ENCODE measurements at regions not wholly inside any gene's neighbourhood (a gene's known extent, or its start where the extent isn't known, plus 50 kb on each side); places are given as distances from the start of the nearest gene placed in this dataset.

GRCh38 chr14:106094654-106095189, 568.3 kb downstream of the TMEM121 start:
- no peaks in the 10 kb centered on the region for H4K20me1 ChIP-seq (ENCODE audit: control insufficient read depth, insufficient read depth, low read length, poor library complexity, severe bottlenecking)
- no peak overlapping the region for H3K9ac ChIP-seq (ENCODE audit: low read length)
- H3K4me1 ChIP-seq (ENCODE audit: control insufficient read depth in 2 of 2, insufficient read depth in 2 of 2, low read length in 2 of 2) = no peaks in the 10 kb centered on the region
- peaks cover 0 to 4% (median 0%) of the 10 kb centered on the region in 3 donors for H3K9me3 ChIP-seq (ENCODE audit: control extremely low read depth in 1 of 3, control insufficient read depth in 2 of 3, insufficient read depth in 1 of 3, low read length in 2 of 3)
- Mint-ChIP-seq H3K4me3 (no peak overlapping the region), H3K27ac (no peak overlapping the region), H3K4me1 (no peaks in the 10 kb centered on the region), H3K27me3 (no peaks in the 10 kb centered on the region), H3K9me3 (ENCODE audit: insufficient read depth) (no peaks in the 10 kb centered on the region)
- H2AFZ ChIP-seq (ENCODE audit: insufficient read depth, low read depth, low read length, poor library complexity, severe bottlenecking) = no peak overlapping the region
- H3K79me2 ChIP-seq (ENCODE audit: control insufficient read depth, insufficient read depth, low read length) = no peaks in the 10 kb centered on the region
- H3K4me3 ChIP-seq (ENCODE audit: control extremely low read depth in 1 of 5, extremely low read depth in 1 of 5, insufficient read depth in 1 of 5, low read depth in 2 of 5, low read length in 4 of 5) = no peak overlapping the region
- no peak overlapping the region for H3K27ac ChIP-seq (ENCODE audit: low read length in 2 of 2)
- ATAC-seq (ENCODE audit: low read depth) (peak; percentile 36), DNase-seq (peak; percentile 77)
- WGBS (ENCODE audit: insufficient coverage) = 31% methylated on average over 3 of the region's 11 CpGs
- no peaks in the 10 kb centered on the region for H3K36me3 ChIP-seq (replicated peaks in 1 of 2; ENCODE audit: control extremely low read depth in 1 of 2, control insufficient read depth in 1 of 2, extremely low read depth in 1 of 2, insufficient read depth in 2 of 2, low read length in 1 of 2)
- intact Hi-C loops (cut with micrococcal nuclease) = no loop called here
- TF ChIP-seq CTCF (IDR thresholded peaks at IDR 0.05) (peak; percentile 61), EZH2 (IDR thresholded peaks at IDR 0.05; ENCODE audit: borderline replicate concordance, insufficient read depth, low read depth, low read length, poor library complexity, severe bottlenecking) (no peak)
- H3K4me2 ChIP-seq (replicated peaks; ENCODE audit: low read depth, low read length, poor library complexity, severe bottlenecking) = no peak overlapping the region
- ChIA-PET POLR2A (no interaction called here), CTCF (no interaction called here)
- H3K27me3 ChIP-seq (replicated peaks in 1 of 4; ENCODE audit: control extremely low read depth in 1 of 4, control insufficient read depth in 3 of 4, insufficient read depth in 4 of 4, low read length in 3 of 4) = no peaks in the 10 kb centered on the region

- Histone ChIP-seq H2AFZ (ENCODE audit: insufficient read depth, low read depth, low read length, poor library complexity, severe bottlenecking) (no peak overlapping the region), H3K27me3 (replicated peaks in 1 of 4; ENCODE audit: control extremely low read depth in 1 of 4, control insufficient read depth in 3 of 4, insufficient read depth in 4 of 4, low read length in 3 of 4) (no peaks in the 10 kb centered on the region), H3K27ac (ENCODE audit: low read length in 2 of 2) (no peak overlapping the region), H3K4me3 (ENCODE audit: control extremely low read depth in 1 of 5, extremely low read depth in 1 of 5, insufficient read depth in 1 of 5, low read depth in 2 of 5, low read length in 4 of 5) (no peak overlapping the region), H3K9me3 (ENCODE audit: control extremely low read depth in 1 of 3, control insufficient read depth in 2 of 3, insufficient read depth in 1 of 3, low read length in 2 of 3) (no peaks in the 10 kb centered on the region), H3K4me2 (replicated peaks; ENCODE audit: low read depth, low read length, poor library complexity, severe bottlenecking) (no peak overlapping the region), H3K79me2 (ENCODE audit: control insufficient read depth, insufficient read depth, low read length) (no peaks in the 10 kb centered on the region), H3K36me3 (replicated peaks in 1 of 2; ENCODE audit: control extremely low read depth in 1 of 2, control insufficient read depth in 1 of 2, extremely low read depth in 1 of 2, insufficient read depth in 2 of 2, low read length in 1 of 2) (no peaks in the 10 kb centered on the region), H3K9ac (ENCODE audit: low read length) (no peak overlapping the region), H4K20me1 (ENCODE audit: control insufficient read depth, insufficient read depth, low read length, poor library complexity, severe bottlenecking) (no peaks in the 10 kb centered on the region), H3K4me1 (ENCODE audit: control insufficient read depth in 2 of 2, insufficient read depth in 2 of 2, low read length in 2 of 2) (no peaks in the 10 kb centered on the region)
- intact Hi-C loops (cut with micrococcal nuclease) = no loop called here
- no CpG with 5 or more reads among the region's 7 CpGs for WGBS (ENCODE audit: insufficient coverage)
- no peaks in the 10 kb centered on the region for H3K4me1 Mint-ChIP-seq
- H3K27ac Mint-ChIP-seq = no peak overlapping the region
- H3K4me3 Mint-ChIP-seq = no peak overlapping the region
- ChIA-PET POLR2A (no interaction called here), CTCF (no interaction called here)
- no peaks in the 10 kb centered on the region for H3K9me3 Mint-ChIP-seq (ENCODE audit: insufficient read depth)
- DNase-seq (no peak), ATAC-seq (ENCODE audit: low read depth) (no peak)
- TF ChIP-seq CTCF (IDR thresholded peaks at IDR 0.05) (no peak), EZH2 (IDR thresholded peaks at IDR 0.05; ENCODE audit: borderline replicate concordance, insufficient read depth, low read depth, low read length, poor library complexity, severe bottlenecking) (no peak)
- no peaks in the 10 kb centered on the region for H3K27me3 Mint-ChIP-seq
Observed at GRCh38 chr14:106107703-106108102, 581.3 kb downstream of the TMEM121 start.
